GM12874 (cell line): ENCODE measurements at regions not wholly inside any gene's neighbourhood (a gene's known extent, or its start where the extent isn't known, plus 50 kb on each side); places are given as distances from the start of the nearest gene placed in this dataset.

Experiments
- CTCF ChIP-seq: IDR thresholded peaks from 2 replicates; pipeline ENCODE4 v1.5.1; 2011; ENCODE audit warnings: low read depth, mild to moderate bottlenecking, control low read depth, low read length, moderate library complexity; ENCODE audit not compliant: insufficient read depth

GRCh38 chr21:30104241-30104640 is 62.4 kb downstream of the CLDN17 start:
- TF ChIP-seq CTCF: no peak

GRCh38 chr21:30102871-30103270 is 63.7 kb downstream of the CLDN17 start:
- TF ChIP-seq CTCF: no peak

GRCh38 chr21:30101967-30102366 is 64.6 kb downstream of the CLDN17 start:
- no peak for TF ChIP-seq CTCF

GRCh38 chr21:30097791-30098190 is 68.8 kb downstream of the CLDN17 start:
- no peak for TF ChIP-seq CTCF

- TF ChIP-seq CTCF: no peak
Measured at GRCh38 chr21:30083225-30083945, 83.2 kb downstream of the CLDN17 start.

- no peak for TF ChIP-seq CTCF
Measured at GRCh38 chr21:30081506-30081905, 85.1 kb downstream of the CLDN17 start.

- TF ChIP-seq CTCF: 0 out of 2 replicates have a peak, but pooled peaks have one; percentile 2
Measured at GRCh38 chr21:30072496-30072895, 94.1 kb downstream of the CLDN17 start.

GRCh38 chr21:30058928-30059327 is 107.7 kb downstream of the CLDN17 start:
- no peak for TF ChIP-seq CTCF
